ENCODE measurements at regions not wholly inside any gene's neighbourhood (a gene's known extent, or its start where the extent isn't known, plus 50 kb on each side); places are given as distances from the start of the nearest gene placed in this dataset.
"Not testable (repeated sequence)": the region's sequence is repeated elsewhere in the genome, so short reads cannot be mapped to it uniquely, and the experiment has no call there.

- intact Hi-C loops (cut with DNase I; ENCODE audit: low total_unique reads) = no loop called here
- H3K4me3 ChIP-seq = no peak overlapping the region
- H3K27ac ChIP-seq = no peak overlapping the region
- H3K36me3 ChIP-seq = no peaks in the 10 kb centered on the region
- no peaks in the 10 kb centered on the region for H3K27me3 ChIP-seq
- H3K4me1 ChIP-seq = peaks cover 0 to 6% (median 0%) of the 10 kb centered on the region in 4 donors
- no peak for DNase-seq
- no peaks in the 10 kb centered on the region for H3K9me3 ChIP-seq
- no peak for TF ChIP-seq CTCF (IDR thresholded peaks at IDR 0.05)
Observed at GRCh38 chr3:34675383-34676120, 877.1 kb downstream of the PDCD6IP start.

GRCh38 chr3:34676436-34676835, 878.0 kb downstream of the PDCD6IP start:
- no peak for DNase-seq
- TF ChIP-seq CTCF (IDR thresholded peaks at IDR 0.05) = no peak
- peaks cover 0 to 6% (median 0%) of the 10 kb centered on the region in 4 donors for H3K4me1 ChIP-seq
- H3K27ac ChIP-seq = no peak overlapping the region
- H3K36me3 ChIP-seq = no peaks in the 10 kb centered on the region
- intact Hi-C loops (cut with DNase I; ENCODE audit: low total_unique reads) = no loop called here
- H3K9me3 ChIP-seq = no peaks in the 10 kb centered on the region
- H3K4me3 ChIP-seq = no peak overlapping the region
- H3K27me3 ChIP-seq = no peaks in the 10 kb centered on the region

GRCh38 chr3:34678575-34678974, 880.1 kb downstream of the PDCD6IP start:
- Histone ChIP-seq H3K4me1 (peaks cover 0 to 6% (median 0%) of the 10 kb centered on the region in 4 donors), H3K36me3 (no peaks in the 10 kb centered on the region), H3K4me3 (no peak overlapping the region), H3K27me3 (no peaks in the 10 kb centered on the region), H3K27ac (no peak overlapping the region), H3K9me3 (no peaks in the 10 kb centered on the region)
- intact Hi-C loops (cut with DNase I; ENCODE audit: low total_unique reads) = no loop called here
- no peak for DNase-seq
- TF ChIP-seq CTCF (IDR thresholded peaks at IDR 0.05) = no peak

- H3K4me1 ChIP-seq; intact Hi-C loops (cut with DNase I; ENCODE audit: low total_unique reads); DNase-seq; H3K27me3 ChIP-seq; H3K9me3 ChIP-seq; H3K4me3 ChIP-seq; H3K36me3 ChIP-seq; H3K27ac ChIP-seq: not testable (repeated sequence)
Observed at GRCh38 chr3:34679055-34679454, 880.6 kb downstream of the PDCD6IP start.

- peak; percentile 66 to 70 for TF ChIP-seq CTCF (IDR thresholded peaks at IDR 0.05)
- intact Hi-C loops (cut with DNase I; ENCODE audit: low total_unique reads) = loop anchor here (2.0 to 5.0 kb wide), 2 partner anchors 707 to 799 kb away; no protein-coding TSS in a partner anchor
Observed at GRCh38 chr3:34683851-34684250, 885.4 kb downstream of the PDCD6IP start.

GRCh38 chr3:34686541-34686940, 888.1 kb downstream of the PDCD6IP start:
- DNase-seq = no peak
- intact Hi-C loops (cut with DNase I; ENCODE audit: low total_unique reads) = no loop called here
- TF ChIP-seq CTCF (IDR thresholded peaks at IDR 0.05) = no peak

More at GRCh38 chr3:34683851-34684250, 885.4 kb downstream of the PDCD6IP start:
- H3K4me3 ChIP-seq = no peak overlapping the region
- H3K27ac ChIP-seq = no peak overlapping the region
- no peaks in the 10 kb centered on the region for H3K36me3 ChIP-seq
- H3K27me3 ChIP-seq = no peaks in the 10 kb centered on the region
- H3K9me3 ChIP-seq = no peaks in the 10 kb centered on the region
- DNase-seq = peak; percentile 51 to 71
- H3K4me1 ChIP-seq = no peaks in the 10 kb centered on the region

More at GRCh38 chr3:34686541-34686940, 888.1 kb downstream of the PDCD6IP start:
- Histone ChIP-seq H3K36me3 (no peaks in the 10 kb centered on the region), H3K27ac (no peak overlapping the region), H3K4me1 (no peaks in the 10 kb centered on the region), H3K9me3 (no peaks in the 10 kb centered on the region), H3K4me3 (no peak overlapping the region), H3K27me3 (no peaks in the 10 kb centered on the region)
